ENCODE measurements at regions not wholly inside any gene's neighbourhood (a gene's known extent, or its start where the extent isn't known, plus 50 kb on each side); places are given as distances from the start of the nearest gene placed in this dataset.

GRCh38 chr1:115462566-115463076 lies 124.6 kb upstream of the NGF start:
- H3K27me3 ChIP-seq (ENCODE audit: control insufficient read depth, insufficient read depth, low read length) = no peaks in the 10 kb centered on the region
- no peaks in the 10 kb centered on the region for H3K36me3 ChIP-seq (replicated peaks; ENCODE audit: control insufficient read depth, insufficient read depth, low read length)
- DNase-seq = no peak
- no peak overlapping the region for H3K4me3 ChIP-seq (ENCODE audit: insufficient read depth, low read depth, low read length)

DNA sequence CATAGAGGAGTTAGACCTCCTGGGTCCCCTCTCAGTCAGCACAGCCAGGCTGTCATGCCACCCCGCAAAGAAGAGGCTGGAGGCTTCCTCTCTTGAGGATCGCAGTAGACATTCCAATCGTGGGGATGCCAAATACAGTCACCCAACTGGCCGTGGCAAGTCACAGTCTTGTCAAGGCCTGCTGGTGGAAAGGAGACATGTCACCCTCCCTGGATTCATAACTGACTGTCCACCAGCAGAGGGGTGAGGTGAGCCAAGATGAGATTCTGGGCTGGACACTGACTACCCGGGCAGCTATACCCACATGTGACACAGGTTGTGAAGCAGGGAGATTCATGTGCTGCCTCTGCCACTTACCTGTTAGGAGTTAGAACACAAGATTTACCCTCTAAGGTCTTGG lies 123.5 kb upstream of the NGF start:
- H3K4me3 ChIP-seq (ENCODE audit: insufficient read depth, low read depth, low read length) = no peak overlapping the region
- no peaks in the 10 kb centered on the region for H3K36me3 ChIP-seq (replicated peaks; ENCODE audit: control insufficient read depth, insufficient read depth, low read length)
- DNase-seq = no peak
- no peaks in the 10 kb centered on the region for H3K27me3 ChIP-seq (ENCODE audit: control insufficient read depth, insufficient read depth, low read length)

GRCh38 chr1:115459161-115459560 lies 121.1 kb upstream of the NGF start:
- DNase-seq = no peak
- no peak overlapping the region for H3K4me3 ChIP-seq (ENCODE audit: insufficient read depth, low read depth, low read length)

DNA sequence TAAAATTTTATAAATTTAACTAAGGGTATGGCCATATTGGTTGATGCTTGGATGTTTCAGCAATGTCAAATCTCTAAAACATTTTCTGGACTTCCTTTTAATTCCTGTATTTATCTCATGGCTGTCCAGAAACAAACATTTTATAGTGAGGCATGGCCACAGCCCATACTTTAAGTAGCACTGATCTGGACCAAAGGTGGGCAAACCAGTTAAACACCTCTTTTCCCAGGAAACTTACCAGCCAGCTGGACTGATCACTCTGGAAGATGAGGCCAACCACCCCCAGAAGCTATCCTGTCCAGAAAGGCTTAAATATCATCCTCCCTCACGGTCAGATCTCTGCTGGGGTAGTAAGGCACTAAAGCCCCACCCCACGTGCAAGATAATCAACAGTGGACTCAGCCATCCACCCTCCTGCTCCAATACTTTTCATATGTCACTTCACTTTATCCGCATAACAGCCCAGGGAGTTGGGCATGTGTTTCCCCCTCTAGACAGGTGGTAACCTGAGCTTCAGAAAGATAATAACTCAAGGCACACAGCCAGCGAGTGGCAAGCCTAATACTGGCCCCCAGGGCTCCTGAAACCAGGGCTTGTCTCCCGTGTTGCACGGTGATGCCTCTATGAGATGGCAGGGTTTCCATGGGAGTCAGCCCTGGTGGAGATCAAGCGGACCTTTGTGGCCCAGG lies 120.5 kb upstream of the NGF start:
- no peak overlapping the region for H3K4me3 ChIP-seq (ENCODE audit: insufficient read depth, low read depth, low read length)
- H3K36me3 ChIP-seq (replicated peaks; ENCODE audit: control insufficient read depth, insufficient read depth, low read length) = no peaks in the 10 kb centered on the region
- DNase-seq = no peak
- no peaks in the 10 kb centered on the region for H3K27me3 ChIP-seq (ENCODE audit: control insufficient read depth, insufficient read depth, low read length)

More at GRCh38 chr1:115459161-115459560, 121.1 kb upstream of the NGF start:
- H3K27me3 ChIP-seq (ENCODE audit: control insufficient read depth, insufficient read depth, low read length) = no peaks in the 10 kb centered on the region
- no peaks in the 10 kb centered on the region for H3K36me3 ChIP-seq (replicated peaks; ENCODE audit: control insufficient read depth, insufficient read depth, low read length)

DNA sequence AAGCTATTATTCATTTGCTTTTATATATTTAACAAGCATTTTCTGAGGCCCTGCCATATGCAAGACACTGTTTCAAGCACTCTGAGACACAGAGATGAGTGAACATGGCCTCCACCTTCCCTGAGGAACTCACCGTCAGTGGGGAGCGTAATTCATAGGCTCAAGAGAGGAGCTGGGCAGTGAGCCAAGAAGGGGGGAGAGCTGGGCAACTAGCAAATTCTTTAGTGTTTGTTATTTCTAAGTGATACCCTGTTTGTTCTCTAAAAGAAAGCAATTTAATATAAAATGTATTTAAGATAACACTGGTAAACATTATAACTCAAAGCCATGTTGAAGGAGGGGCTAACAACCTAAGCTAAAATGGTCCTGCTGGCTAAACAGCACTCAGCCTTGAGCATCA lies 119.2 kb upstream of the NGF start:
- Histone ChIP-seq H3K4me3 (ENCODE audit: insufficient read depth, low read depth, low read length) (no peak overlapping the region), H3K27me3 (ENCODE audit: control insufficient read depth, insufficient read depth, low read length) (no peaks in the 10 kb centered on the region), H3K36me3 (replicated peaks; ENCODE audit: control insufficient read depth, insufficient read depth, low read length) (no peaks in the 10 kb centered on the region)
- DNase-seq = no peak

- Histone ChIP-seq H3K36me3 (replicated peaks; ENCODE audit: control insufficient read depth, insufficient read depth, low read length) (no peaks in the 10 kb centered on the region), H3K27me3 (ENCODE audit: control insufficient read depth, insufficient read depth, low read length) (no peaks in the 10 kb centered on the region), H3K4me3 (ENCODE audit: insufficient read depth, low read depth, low read length) (no peak overlapping the region)
- DNase-seq = no peak
Measured at GRCh38 chr1:115456441-115456961, 118.5 kb upstream of the NGF start.

GRCh38 chr1:115454837-115455511 lies 116.9 kb upstream of the NGF start:
- Histone ChIP-seq H3K36me3 (replicated peaks; ENCODE audit: control insufficient read depth, insufficient read depth, low read length) (no peaks in the 10 kb centered on the region), H3K27me3 (ENCODE audit: control insufficient read depth, insufficient read depth, low read length) (no peaks in the 10 kb centered on the region), H3K4me3 (ENCODE audit: insufficient read depth, low read depth, low read length) (no peak overlapping the region)
- no peak for DNase-seq

DNA sequence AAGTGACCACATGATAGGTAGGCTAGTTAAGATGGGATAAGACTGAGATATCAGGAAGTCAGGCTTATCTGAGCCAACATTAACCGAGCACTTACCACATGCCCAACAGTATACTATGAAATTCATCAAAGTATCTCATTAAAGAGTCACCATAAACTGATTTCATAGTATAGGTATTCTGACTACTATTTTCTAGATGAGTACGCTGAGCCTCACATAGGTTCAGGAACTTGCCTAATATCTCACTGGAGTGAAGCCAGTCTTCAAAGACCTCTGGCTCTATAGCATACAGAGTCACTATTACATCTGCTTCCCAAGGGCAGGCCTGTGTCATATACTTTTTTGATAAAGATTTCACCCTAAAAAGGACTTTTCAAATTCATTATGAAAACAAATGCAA lies 115.6 kb upstream of the NGF start:
- H3K4me3 ChIP-seq (ENCODE audit: insufficient read depth, low read depth, low read length) = no peak overlapping the region
- no peak for DNase-seq
- H3K27me3 ChIP-seq (ENCODE audit: control insufficient read depth, insufficient read depth, low read length) = no peaks in the 10 kb centered on the region
- no peaks in the 10 kb centered on the region for H3K36me3 ChIP-seq (replicated peaks; ENCODE audit: control insufficient read depth, insufficient read depth, low read length)

DNA sequence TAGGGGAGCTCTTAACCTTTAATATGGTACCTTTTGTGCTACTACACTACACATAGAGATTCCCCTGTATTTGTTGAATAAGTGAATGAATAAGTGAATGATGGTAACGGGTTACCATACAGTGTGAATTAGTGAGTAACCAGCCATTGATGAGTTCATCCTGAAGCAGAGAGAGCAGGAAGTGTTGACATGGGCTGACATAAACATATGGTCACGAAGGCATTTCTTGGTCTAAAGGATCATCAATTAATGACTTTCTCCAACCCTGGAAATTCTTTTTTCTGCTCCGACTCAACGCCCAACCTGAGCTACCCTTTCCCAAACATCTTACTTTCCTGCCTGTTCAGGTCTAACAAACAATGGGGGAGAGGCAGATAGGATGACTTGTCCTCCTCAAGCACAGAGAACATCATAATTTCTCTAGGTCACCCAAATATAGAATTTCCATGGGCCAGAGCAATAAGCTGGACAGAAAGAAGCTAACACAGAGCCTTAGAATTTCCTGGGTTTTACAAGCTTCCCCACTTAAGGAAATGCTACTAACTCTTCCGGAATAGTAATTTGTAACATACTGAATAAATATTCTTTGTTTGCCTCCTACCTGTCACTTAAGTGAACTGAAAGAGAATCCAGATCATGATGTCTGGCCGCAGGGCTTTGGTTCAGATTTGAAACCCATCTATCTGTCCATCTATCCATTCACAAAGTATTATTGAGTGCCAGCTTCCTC lies 114.7 kb upstream of the NGF start:
- Histone ChIP-seq H3K27me3 (ENCODE audit: control insufficient read depth, insufficient read depth, low read length) (no peaks in the 10 kb centered on the region), H3K4me3 (ENCODE audit: insufficient read depth, low read depth, low read length) (no peak overlapping the region), H3K36me3 (replicated peaks; ENCODE audit: control insufficient read depth, insufficient read depth, low read length) (no peaks in the 10 kb centered on the region)
- DNase-seq = no peak

- Histone ChIP-seq H3K4me3 (ENCODE audit: insufficient read depth, low read depth, low read length) (no peak overlapping the region), H3K27me3 (ENCODE audit: control insufficient read depth, insufficient read depth, low read length) (no peaks in the 10 kb centered on the region), H3K36me3 (replicated peaks; ENCODE audit: control insufficient read depth, insufficient read depth, low read length) (no peaks in the 10 kb centered on the region)
- no peak for DNase-seq
Measured at GRCh38 chr1:115450501-115451040, 112.5 kb upstream of the NGF start.

GRCh38 chr1:115448282-115449044 lies 110.4 kb upstream of the NGF start:
- no peak for DNase-seq
- Histone ChIP-seq H3K36me3 (replicated peaks; ENCODE audit: control insufficient read depth, insufficient read depth, low read length) (no peaks in the 10 kb centered on the region), H3K4me3 (ENCODE audit: insufficient read depth, low read depth, low read length) (no peak overlapping the region), H3K27me3 (ENCODE audit: control insufficient read depth, insufficient read depth, low read length) (no peaks in the 10 kb centered on the region)

GRCh38 chr1:115447672-115448071 lies 109.6 kb upstream of the NGF start:
- no peaks in the 10 kb centered on the region for H3K27me3 ChIP-seq (ENCODE audit: control insufficient read depth, insufficient read depth, low read length)
- H3K36me3 ChIP-seq (replicated peaks; ENCODE audit: control insufficient read depth, insufficient read depth, low read length) = no peaks in the 10 kb centered on the region
- no peak overlapping the region for H3K4me3 ChIP-seq (ENCODE audit: insufficient read depth, low read depth, low read length)
- no peak for DNase-seq

GRCh38 chr1:115445090-115445489 lies 107.0 kb upstream of the NGF start:
- Histone ChIP-seq H3K27me3 (ENCODE audit: control insufficient read depth, insufficient read depth, low read length) (no peaks in the 10 kb centered on the region), H3K36me3 (replicated peaks; ENCODE audit: control insufficient read depth, insufficient read depth, low read length) (no peaks in the 10 kb centered on the region), H3K4me3 (ENCODE audit: insufficient read depth, low read depth, low read length) (no peak overlapping the region)
- DNase-seq = no peak

GRCh38 chr1:115440733-115441132 lies 102.7 kb upstream of the NGF start:
- no peak for DNase-seq
- no peaks in the 10 kb centered on the region for H3K27me3 ChIP-seq (ENCODE audit: control insufficient read depth, insufficient read depth, low read length)
- no peak overlapping the region for H3K4me3 ChIP-seq (ENCODE audit: insufficient read depth, low read depth, low read length)
- H3K36me3 ChIP-seq (replicated peaks; ENCODE audit: control insufficient read depth, insufficient read depth, low read length) = no peaks in the 10 kb centered on the region
